ENCODE measurements at regions not wholly inside any gene's neighbourhood (a gene's known extent, or its start where the extent isn't known, plus 50 kb on each side); places are given as distances from the start of the nearest gene placed in this dataset.

DNA sequence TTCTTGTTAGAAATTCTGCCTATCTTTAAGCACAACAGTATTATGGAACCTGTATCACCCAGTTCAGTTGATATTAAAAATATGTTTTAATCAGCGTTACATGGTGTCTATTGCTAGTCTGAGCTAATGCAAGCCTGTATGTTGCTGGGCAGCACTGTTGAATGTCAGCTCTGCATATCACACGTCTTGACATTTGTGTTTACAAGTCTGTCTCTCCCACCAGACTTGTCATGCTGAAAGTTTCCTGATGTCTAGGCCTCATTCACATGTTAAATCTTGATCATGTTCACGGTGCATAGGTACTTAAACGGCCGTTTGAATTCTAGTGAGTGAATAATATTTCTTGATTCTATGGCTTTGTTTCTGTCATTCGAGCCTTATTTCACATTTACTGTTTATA lies 385.0 kb downstream of the SOCS6 start:
- DNase-seq, result no peak
- Histone ChIP-seq H3K36me3 (replicated peaks in 1 of 2; ENCODE audit: control insufficient read depth in 1 of 2, insufficient read depth in 2 of 2, low read length in 2 of 2) (no peaks in the 10 kb centered on the region), H3K9me3 (replicated peaks in 1 of 2; ENCODE audit: control insufficient read depth in 1 of 2, insufficient read depth in 1 of 2, low read length in 2 of 2) (peaks cover 15% of the 10 kb centered on the region in 2 donors), H3K27ac (ENCODE audit: low read depth in 1 of 2, low read length in 2 of 2) (no peak overlapping the region), H3K79me2 (ENCODE audit: insufficient read depth, low read length) (no peaks in the 10 kb centered on the region), H3K27me3 (ENCODE audit: control insufficient read depth in 2 of 2, insufficient read depth in 2 of 2, low read length in 2 of 2) (no peaks in the 10 kb centered on the region), H4K20me1 (ENCODE audit: insufficient read depth, low read length) (no peaks in the 10 kb centered on the region), H3K9ac (ENCODE audit: insufficient read depth, low read length, poor library complexity, severe bottlenecking) (no peak overlapping the region), H3K4me2 (replicated peaks; ENCODE audit: extremely low read depth, low read length, poor library complexity, severe bottlenecking) (no peak overlapping the region), H2AFZ (ENCODE audit: insufficient read depth, low read depth, low read length, poor library complexity, severe bottlenecking) (no peak overlapping the region), H3K4me3 (replicated peaks in 1 of 3; ENCODE audit: low read depth in 2 of 3, low read length in 3 of 3) (no peak overlapping the region), H3K4me1 (ENCODE audit: control insufficient read depth in 1 of 2, insufficient read depth in 2 of 2, low read length in 2 of 2) (no peaks in the 10 kb centered on the region)
- Mint-ChIP-seq H3K36me3 (no peaks in the 10 kb centered on the region), H3K4me3 (no peak overlapping the region), H3K27ac (no peak overlapping the region), H3K4me1 (no peaks in the 10 kb centered on the region), H3K9me3 (peaks cover 0 to 13% (median 7%) of the 10 kb centered on the region in 7 donors), H3K27me3 (ENCODE audit: low read depth in 3 of 3) (no peaks in the 10 kb centered on the region)
- intact Hi-C loops (cut with micrococcal nuclease), result no loop called here
- TF ChIP-seq, protein P1, sequence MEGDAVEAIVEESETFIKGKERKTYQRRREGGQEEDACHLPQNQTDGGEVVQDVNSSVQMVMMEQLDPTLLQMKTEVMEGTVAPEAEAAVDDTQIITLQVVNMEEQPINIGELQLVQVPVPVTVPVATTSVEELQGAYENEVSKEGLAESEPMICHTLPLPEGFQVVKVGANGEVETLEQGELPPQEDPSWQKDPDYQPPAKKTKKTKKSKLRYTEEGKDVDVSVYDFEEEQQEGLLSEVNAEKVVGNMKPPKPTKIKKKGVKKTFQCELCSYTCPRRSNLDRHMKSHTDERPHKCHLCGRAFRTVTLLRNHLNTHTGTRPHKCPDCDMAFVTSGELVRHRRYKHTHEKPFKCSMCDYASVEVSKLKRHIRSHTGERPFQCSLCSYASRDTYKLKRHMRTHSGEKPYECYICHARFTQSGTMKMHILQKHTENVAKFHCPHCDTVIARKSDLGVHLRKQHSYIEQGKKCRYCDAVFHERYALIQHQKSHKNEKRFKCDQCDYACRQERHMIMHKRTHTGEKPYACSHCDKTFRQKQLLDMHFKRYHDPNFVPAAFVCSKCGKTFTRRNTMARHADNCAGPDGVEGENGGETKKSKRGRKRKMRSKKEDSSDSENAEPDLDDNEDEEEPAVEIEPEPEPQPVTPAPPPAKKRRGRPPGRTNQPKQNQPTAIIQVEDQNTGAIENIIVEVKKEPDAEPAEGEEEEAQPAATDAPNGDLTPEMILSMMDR (IDR thresholded peaks at IDR 0.05), result no peak
- 100% methylated on average over 1 of the region's 6 CpGs for WGBS (ENCODE audit: insufficient coverage)

DNA sequence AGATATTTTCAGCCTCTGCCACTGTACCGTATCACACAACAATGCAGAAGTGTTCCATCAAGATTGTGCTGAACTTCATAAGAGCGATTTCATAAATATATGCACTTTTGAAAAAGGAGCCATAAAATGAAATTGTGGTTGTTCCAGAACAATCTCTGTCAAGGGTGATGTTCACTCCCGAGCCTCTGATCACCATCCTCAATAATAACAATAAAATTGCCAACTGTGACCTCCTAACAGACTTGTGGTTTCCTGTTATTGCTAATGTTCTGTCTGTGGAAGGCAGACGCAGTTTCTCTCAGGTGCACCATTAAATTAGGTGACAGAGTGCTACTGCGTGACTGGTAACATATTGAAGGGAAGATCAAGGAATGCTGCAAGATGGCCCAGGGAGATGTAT lies 383.7 kb downstream of the SOCS6 start:
- Histone ChIP-seq H3K4me2 (replicated peaks; ENCODE audit: extremely low read depth, low read length, poor library complexity, severe bottlenecking) (no peak overlapping the region), H3K9me3 (replicated peaks in 1 of 2; ENCODE audit: control insufficient read depth in 1 of 2, insufficient read depth in 1 of 2, low read length in 2 of 2) (peaks cover 17% of the 10 kb centered on the region in 2 donors), H3K9ac (ENCODE audit: insufficient read depth, low read length, poor library complexity, severe bottlenecking) (no peak overlapping the region), H3K36me3 (replicated peaks in 1 of 2; ENCODE audit: control insufficient read depth in 1 of 2, insufficient read depth in 2 of 2, low read length in 2 of 2) (no peaks in the 10 kb centered on the region), H4K20me1 (ENCODE audit: insufficient read depth, low read length) (no peaks in the 10 kb centered on the region), H3K4me3 (replicated peaks in 1 of 3; ENCODE audit: low read depth in 2 of 3, low read length in 3 of 3) (no peak overlapping the region), H3K79me2 (ENCODE audit: insufficient read depth, low read length) (no peaks in the 10 kb centered on the region), H2AFZ (ENCODE audit: insufficient read depth, low read depth, low read length, poor library complexity, severe bottlenecking) (no peak overlapping the region), H3K27ac (ENCODE audit: low read depth in 1 of 2, low read length in 2 of 2) (no peak overlapping the region), H3K4me1 (ENCODE audit: control insufficient read depth in 1 of 2, insufficient read depth in 2 of 2, low read length in 2 of 2) (no peaks in the 10 kb centered on the region), H3K27me3 (ENCODE audit: control insufficient read depth in 2 of 2, insufficient read depth in 2 of 2, low read length in 2 of 2) (no peaks in the 10 kb centered on the region)
- Mint-ChIP-seq H3K9me3 (peaks cover 0 to 15% (median 8%) of the 10 kb centered on the region in 7 donors), H3K27me3 (ENCODE audit: low read depth in 3 of 3) (no peaks in the 10 kb centered on the region), H3K36me3 (no peaks in the 10 kb centered on the region), H3K27ac (peak overlapping the region in 1 of 7 donors; percentile 37), H3K4me3 (no peak overlapping the region), H3K4me1 (no peaks in the 10 kb centered on the region)
- TF ChIP-seq, protein P1 (IDR thresholded peaks at IDR 0.05), result no peak
- DNase-seq, result no peak
- intact Hi-C loops (cut with micrococcal nuclease), result no loop called here
- 20% methylated on average over 2 of the region's 5 CpGs for WGBS (ENCODE audit: insufficient coverage)

All from CD14-positive monocyte (primary cell).